H9 (cell line): ENCODE measurements at regions not wholly inside any gene's neighbourhood (a gene's known extent, or its start where the extent isn't known, plus 50 kb on each side); places are given as distances from the start of the nearest gene placed in this dataset.

ENCODE experiments used
- DNase-seq: peaks from one replicate; pipeline ENCODE4 v3.0.0-alpha.2; 2017
- H2AFZ ChIP-seq: one replicate; pipeline ENCODE4 v1.6.1; 2013; ENCODE audit warnings: mild to moderate bottlenecking, low read length, control low read depth, moderate library complexity
- H2AK5ac ChIP-seq: 2 replicates; pipeline ENCODE4 v1.6.1; 2013; ENCODE audit warnings: low read length, control low read depth, mixed read lengths; ENCODE audit not compliant: insufficient read length
- H2BK120ac ChIP-seq: one replicate; pipeline ENCODE4 v1.6.1; 2013; ENCODE audit warnings: low read depth, mild to moderate bottlenecking, low read length, control low read depth, inconsistent platforms; ENCODE audit not compliant: poor library complexity, severe bottlenecking
- H2BK12ac ChIP-seq: 2 replicates; pipeline ENCODE4 v1.6.1; 2013; ENCODE audit warnings: low read length, control low read depth, mixed read lengths, low read depth; ENCODE audit not compliant: insufficient read length
- H2BK15ac ChIP-seq: 2 replicates; pipeline ENCODE4 v1.6.1; 2013; ENCODE audit warnings: low read depth, low read length, control low read depth
- H2BK20ac ChIP-seq: one replicate; pipeline ENCODE4 v1.6.1; 2013; ENCODE audit warnings: low read depth, mild to moderate bottlenecking, low read length, control low read depth, inconsistent platforms; ENCODE audit not compliant: poor library complexity, severe bottlenecking
- H2BK5ac ChIP-seq: 2 replicates; pipeline ENCODE4 v1.6.1; 2013; ENCODE audit warnings: low read length, control low read depth, mixed read lengths; ENCODE audit not compliant: insufficient read length
- H3K14ac ChIP-seq: 2 replicates; pipeline ENCODE4 v1.6.1; 2013; ENCODE audit warnings: low read length, control low read depth; ENCODE audit not compliant: insufficient read depth
- H3K18ac ChIP-seq: 2 replicates; pipeline ENCODE4 v1.6.1; 2013; ENCODE audit warnings: low read depth, mild to moderate bottlenecking, mixed read lengths, low read length, control low read depth; ENCODE audit not compliant: insufficient read length
- H3K23ac ChIP-seq: 2 replicates; pipeline ENCODE4 v1.6.1; 2013; ENCODE audit warnings: low read length, control low read depth, mixed read lengths, low read depth; ENCODE audit not compliant: insufficient read length
- H3K23me2 ChIP-seq: 2 replicates; pipeline ENCODE4 v1.6.1; 2013; ENCODE audit warnings: low read depth, mild to moderate bottlenecking, mixed read lengths, low read length, control low read depth; ENCODE audit not compliant: insufficient read length, poor library complexity, severe bottlenecking
- H3K27ac ChIP-seq: 2 replicates; pipeline ENCODE4 v1.5.1; 2013; ENCODE audit warnings: low read length, control low read depth, mixed read lengths, low read depth; ENCODE audit not compliant: insufficient read length
- H3K27me3 ChIP-seq: 2 replicates; pipeline ENCODE4 v1.6.1; 2013; ENCODE audit warnings: low read length, control low read depth, inconsistent platforms; ENCODE audit not compliant: insufficient read depth
- H3K4ac ChIP-seq: 2 replicates; pipeline ENCODE4 v1.6.1; 2013; ENCODE audit warnings: low read depth, mild to moderate bottlenecking, control low read depth, inconsistent platforms, low read length, moderate library complexity
- H3K4me1 ChIP-seq: 2 replicates; pipeline ENCODE4 v1.6.1; 2013; ENCODE audit warnings: low read length, control low read depth, inconsistent platforms; ENCODE audit not compliant: insufficient read depth
- H3K4me2 ChIP-seq: 2 replicates; pipeline ENCODE4 v1.6.1; 2013; ENCODE audit warnings: low read length, control low read depth, mixed read lengths; ENCODE audit not compliant: insufficient read length, insufficient read depth
- H3K56ac ChIP-seq: 2 replicates; pipeline ENCODE4 v1.6.1; 2013; ENCODE audit warnings: low read depth, mild to moderate bottlenecking, mixed read lengths, low read length, control low read depth; ENCODE audit not compliant: insufficient read length
- H3K79me1 ChIP-seq: 2 replicates; pipeline ENCODE4 v1.6.1; 2013; ENCODE audit warnings: low read depth, mild to moderate bottlenecking, moderate library complexity, low read length, control low read depth, inconsistent platforms; ENCODE audit not compliant: insufficient read depth, poor library complexity, severe bottlenecking
- H3K79me2 ChIP-seq: 2 replicates; pipeline ENCODE4 v1.6.1; 2013; ENCODE audit warnings: low read length, control low read depth, inconsistent platforms; ENCODE audit not compliant: insufficient read depth
- H3K9ac ChIP-seq: 2 replicates; pipeline ENCODE4 v1.6.1; 2013; ENCODE audit warnings: low read length, control low read depth, mixed read lengths; ENCODE audit not compliant: insufficient read length; ENCODE audit errors: extremely low read depth
- H3K9me3 ChIP-seq: one replicate; pipeline ENCODE4 v1.6.1; 2013; ENCODE audit warnings: low read depth, low read length, inconsistent platforms; ENCODE audit not compliant: control insufficient read depth
- H3T11ph ChIP-seq: one replicate; pipeline ENCODE4 v1.6.1; 2013; ENCODE audit warnings: mild to moderate bottlenecking, low read length, control low read depth, inconsistent platforms
- H4K20me1 ChIP-seq: one replicate; pipeline ENCODE4 v1.6.1; 2013; ENCODE audit not compliant: control insufficient read depth, insufficient read length, insufficient read depth
- H4K5ac ChIP-seq: 2 replicates; pipeline ENCODE4 v1.6.1; 2013; ENCODE audit warnings: low read depth, mild to moderate bottlenecking, mixed read lengths, low read length, control low read depth; ENCODE audit not compliant: insufficient read length
- H4K8ac ChIP-seq: replicated peaks from 2 replicates; pipeline ENCODE4 v1.6.1; 2013; ENCODE audit warnings: low read length, control low read depth, mixed read lengths, low read depth; ENCODE audit not compliant: insufficient read length
- H4K91ac ChIP-seq: 2 replicates; pipeline ENCODE4 v1.6.1; 2013; ENCODE audit warnings: low read depth, mild to moderate bottlenecking, moderate library complexity, mixed read lengths, low read length, control low read depth; ENCODE audit not compliant: insufficient read length
- H3K27ac Mint-ChIP-seq, 3 experiments: 2 replicates in 2 of 3; 3 replicates in 1 of 3; pipeline ENCODE4 v1.8.0; 2020 to 2021; ENCODE audit warnings: mixed read lengths in 3 of 3, mild to moderate bottlenecking in 1 of 3, moderate library complexity in 1 of 3
- H3K27me3 Mint-ChIP-seq: 2 replicates; pipeline ENCODE4 v1.8.0; 2021; ENCODE audit warnings: low read depth, mild to moderate bottlenecking, moderate library complexity, mixed read lengths
- H3K36me3 Mint-ChIP-seq, 3 experiments: 2 replicates in 2 of 3; 3 replicates in 1 of 3; pipeline ENCODE4 v1.8.0; 2020 to 2021; ENCODE audit warnings: low read depth in 3 of 3, mixed read lengths in 3 of 3; ENCODE audit not compliant: insufficient read depth in 1 of 3
- H3K4me1 Mint-ChIP-seq, 2 experiments: 2 replicates each; pipeline ENCODE4 v1.8.0; 2020; ENCODE audit warnings: mixed read lengths in 2 of 2
- H3K4me3 Mint-ChIP-seq, 2 experiments: 2 replicates in 1 of 2; 3 replicates in 1 of 2; pipeline ENCODE4 v1.8.0; 2020 to 2021; ENCODE audit warnings: mild to moderate bottlenecking in 2 of 2, mixed read lengths in 2 of 2, moderate library complexity in 1 of 2
- H3K9me3 Mint-ChIP-seq, 2 experiments: 2 replicates in 1 of 2; 3 replicates in 1 of 2; pipeline ENCODE4 v1.8.0; 2020; ENCODE audit warnings: mild to moderate bottlenecking in 2 of 2, mixed read lengths in 2 of 2, moderate library complexity in 1 of 2
- CTCF ChIP-seq: fragments of 200-600 bp; sonication (generic); conservative IDR thresholded peaks from 3 replicates; pipeline ENCODE4 v1.8.0; 2021; ENCODE audit warnings: antibody characterized with exemption, mild to moderate bottlenecking
- WGBS: extraction: QIAGEN DNeasy Blood & Tissue Kit; methylation state at CpG from one replicate; pipeline ENCODE4 v1.1.7; 2013; ENCODE audit warnings: missing lambda C conversion rate, low lambda C conversion rate, mixed read lengths; ENCODE audit not compliant: insufficient read length; ENCODE audit errors: extremely low coverage; 5-methylcytosine and 5-hydroxymethylcytosine counted together

- no peak for TF ChIP-seq CTCF
- no peak overlapping the region for H3K27ac Mint-ChIP-seq
- H3K9me3 Mint-ChIP-seq = no peaks in the 10 kb centered on the region; a peak in 2 of 5 replicates
Observed at GRCh38 chr6:28742668-28743270, 181.0 kb downstream of the TRIM27 start.

More at GRCh38 chr6:28742668-28743270, 181.0 kb downstream of the TRIM27 start:
- peak; percentile 79 for DNase-seq
- H2BK15ac ChIP-seq = no peak overlapping the region
- H2BK120ac ChIP-seq = no peak overlapping the region
- no peak overlapping the region for H2AFZ ChIP-seq
- no peak overlapping the region for H3K9ac ChIP-seq
- H4K5ac ChIP-seq = no peak overlapping the region
- no peak overlapping the region for H2BK20ac ChIP-seq
- no peaks in the 10 kb centered on the region for H4K20me1 ChIP-seq
- H3K4ac ChIP-seq = no peak overlapping the region
- no CpG with 5 or more reads among the region's 19 CpGs for WGBS
- no peak overlapping the region for H3K23ac ChIP-seq
- no peak overlapping the region for H3K18ac ChIP-seq
- peak overlapping the region; percentile 63 for H3K4me2 ChIP-seq
- H3K27me3 Mint-ChIP-seq = peaks cover 80% of the 10 kb centered on the region
- H3T11ph ChIP-seq = no peak overlapping the region
- H4K8ac ChIP-seq = no peak overlapping the region
- H3K36me3 Mint-ChIP-seq = no peaks in the 10 kb centered on the region
- peaks cover 18% of the 10 kb centered on the region for H3K23me2 ChIP-seq
- H4K91ac ChIP-seq = no peak overlapping the region
- no peak overlapping the region for H3K27ac ChIP-seq
- H3K79me1 ChIP-seq = no peaks in the 10 kb centered on the region
- H3K4me3 Mint-ChIP-seq = peak overlapping the region; percentile 81 to 93
- no peaks in the 10 kb centered on the region for H3K79me2 ChIP-seq
- no peak overlapping the region for H2AK5ac ChIP-seq
- H3K4me1 ChIP-seq = no peaks in the 10 kb centered on the region
- peaks cover 26 to 32% of the 10 kb centered on the region in 2 experiments for H3K4me1 Mint-ChIP-seq
- no peak overlapping the region for H3K56ac ChIP-seq
- no peak overlapping the region for H2BK5ac ChIP-seq
- no peak overlapping the region for H2BK12ac ChIP-seq
- H3K27me3 ChIP-seq = peaks cover 13% of the 10 kb centered on the region; the same call in 1 of the 2 replicates
- no peak overlapping the region for H3K14ac ChIP-seq
- H3K9me3 ChIP-seq = no peaks in the 10 kb centered on the region
